HFFc6 (cell line): ENCODE measurements at regions not wholly inside any gene's neighbourhood (a gene's known extent, or its start where the extent isn't known, plus 50 kb on each side); places are given as distances from the start of the nearest gene placed in this dataset.
A peak's percentile ranks its signal among the peaks of the same experiment; 100 is the strongest.

Source experiments
- DNase-seq: peaks from one replicate; pipeline ENCODE4 v3.0.0-alpha.2; 2018
- H3K27ac Mint-ChIP-seq: 2 replicates; pipeline ENCODE4 v1.8.0; 2020; ENCODE audit warnings: mild to moderate bottlenecking, mixed read lengths
- H3K27me3 Mint-ChIP-seq: 2 replicates; pipeline ENCODE4 v1.8.0; 2021; ENCODE audit warnings: mild to moderate bottlenecking, moderate library complexity, mixed read lengths; ENCODE audit not compliant: insufficient read depth
- H3K36me3 Mint-ChIP-seq: 2 replicates; pipeline ENCODE4 v1.8.0; 2021; ENCODE audit warnings: low read depth, mixed read lengths
- H3K4me1 Mint-ChIP-seq: 2 replicates; pipeline ENCODE4 v1.8.0; 2020; ENCODE audit warnings: low read depth, mixed read lengths
- H3K4me3 Mint-ChIP-seq: 2 replicates; pipeline ENCODE4 v1.8.0; 2020; ENCODE audit warnings: mild to moderate bottlenecking, moderate library complexity, mixed read lengths
- H3K9me3 Mint-ChIP-seq: 2 replicates; pipeline ENCODE4 v1.8.0; 2020; ENCODE audit warnings: mild to moderate bottlenecking, mixed read lengths
- CTCF ChIP-seq: fragments of 200-600 bp; sonication (generic); IDR thresholded peaks from 2 replicates; pipeline ENCODE4 v1.5.0; 2021; ENCODE audit warnings: antibody characterized with exemption, mild to moderate bottlenecking

- DNase-seq, result no peak
- Mint-ChIP-seq H3K4me1 (peaks cover 25% of the 10 kb centered on the region), H3K36me3 (no peaks in the 10 kb centered on the region), H3K27me3 (peaks cover 3% of the 10 kb centered on the region), H3K9me3 (no peaks in the 10 kb centered on the region), H3K27ac (no peak overlapping the region), H3K4me3 (no peak overlapping the region)
- TF ChIP-seq CTCF, result no peak
These were observed 266.5 kb downstream of the TSN start for GRCh38 chr2:122021941-122022340.

- Mint-ChIP-seq H3K36me3 (no peaks in the 10 kb centered on the region), H3K4me1 (peaks cover 31% of the 10 kb centered on the region), H3K4me3 (no peak overlapping the region), H3K27ac (no peak overlapping the region), H3K9me3 (no peaks in the 10 kb centered on the region), H3K27me3 (peaks cover 3% of the 10 kb centered on the region)
- TF ChIP-seq CTCF, result no peak
- no peak for DNase-seq
These were observed 267.1 kb downstream of the TSN start for GRCh38 chr2:122022531-122022930.

- H3K27me3 Mint-ChIP-seq, result peaks cover 3% of the 10 kb centered on the region
- no peak for DNase-seq
These were observed 267.8 kb downstream of the TSN start for GRCh38 chr2:122023059-122023864.

GRCh38 chr2:122027510-122028217, 272.2 kb downstream of the TSN start:
- no peak overlapping the region for H3K4me3 Mint-ChIP-seq
- H3K36me3 Mint-ChIP-seq, result no peaks in the 10 kb centered on the region
- no peak for DNase-seq
- no peaks in the 10 kb centered on the region for H3K9me3 Mint-ChIP-seq
- H3K27me3 Mint-ChIP-seq, result no peaks in the 10 kb centered on the region; the same call in 1 of the 2 replicates
- no peak for TF ChIP-seq CTCF
- peaks cover 67% of the 10 kb centered on the region for H3K4me1 Mint-ChIP-seq
- peak overlapping the region; percentile 79 for H3K27ac Mint-ChIP-seq

More at GRCh38 chr2:122023059-122023864, 267.8 kb downstream of the TSN start:
- Mint-ChIP-seq H3K4me3 (no peak overlapping the region), H3K27ac (no peak overlapping the region), H3K4me1 (peaks cover 38% of the 10 kb centered on the region), H3K36me3 (no peaks in the 10 kb centered on the region), H3K9me3 (no peaks in the 10 kb centered on the region)
- no peak for TF ChIP-seq CTCF

- no peaks in the 10 kb centered on the region for H3K36me3 Mint-ChIP-seq
- peak; percentile 70 for DNase-seq
- no peaks in the 10 kb centered on the region for H3K9me3 Mint-ChIP-seq
- peaks cover 74% of the 10 kb centered on the region for H3K4me1 Mint-ChIP-seq
- H3K4me3 Mint-ChIP-seq, result peak overlapping the region; percentile 31
- H3K27ac Mint-ChIP-seq, result peak overlapping the region; percentile 79
- no peak for TF ChIP-seq CTCF
- no peaks in the 10 kb centered on the region; the same call in 1 of the 2 replicates for H3K27me3 Mint-ChIP-seq
These were observed 273.1 kb downstream of the TSN start for GRCh38 chr2:122028371-122029100.
